Ovary (tissue), 7 donors: ENCODE measurements at regions not wholly inside any gene's neighbourhood (a gene's known extent, or its start where the extent isn't known, plus 50 kb on each side); places are given as distances from the start of the nearest gene placed in this dataset.

Experiments
- DNase-seq, 5 donors: peaks; one replicate each; pipeline ENCODE4 v3.0.0-alpha.2; 2019 to 2020
- H3K27ac ChIP-seq, 2 donors: fragments of 200-600 bp; one replicate each; pipeline versions ENCODE4 v1.5.1 to v1.8.0; 2019 to 2022
- H3K27me3 ChIP-seq: fragments of 200-600 bp; one replicate; pipeline ENCODE4 v1.8.0; 2022
- H3K36me3 ChIP-seq: fragments of 200-600 bp; sonication (generic); one replicate; pipeline ENCODE4 v1.5.1; 2019
- H3K4me1 ChIP-seq: one replicate; pipeline ENCODE4 v1.8.1; 2013; ENCODE audit warnings: mild to moderate bottlenecking, moderate library complexity; ENCODE audit not compliant: insufficient read depth
- H3K4me3 ChIP-seq: fragments of 200-600 bp; sonication (generic); one replicate; pipeline ENCODE4 v1.5.1; 2017
- H3K9me3 ChIP-seq, 2 donors: fragments of 200-600 bp in 1 of 2; sonication (generic) in 1 of 2; one replicate each; pipeline versions ENCODE4 v1.5.1 to v1.8.1; 2013 to 2019; ENCODE audit warnings: mild to moderate bottlenecking in 1 of 2, moderate library complexity in 1 of 2
- EP300 ChIP-seq: sonication (generic); formaldehyde crosslinking; IDR thresholded peaks from one replicate; pipeline ENCODE4 v1.6.1; 2017; ENCODE audit warnings: antibody characterized with exemption
- POLR2A ChIP-seq: fragments of 450-650 bp; IDR thresholded peaks from one replicate; pipeline ENCODE4 v1.6.1; 2017; ENCODE audit warnings: antibody characterized with exemption, mild to moderate bottlenecking, moderate library complexity
- WGBS, 3 donors: extraction: QIAGEN DNeasy Blood & Tissue Kit in 1 of 3; methylation state at CpG; one replicate each; pipeline versions ENCODE4 v1.1.5 to v1.1.7; 2013 to 2017; 5-methylcytosine and 5-hydroxymethylcytosine counted together
- intact Hi-C, 4 donors: fragments of 100-400 bp; cut with DNase I; formaldehyde crosslinking; loops; one replicate each; pipeline versions ENCODE4 v1.11.0 to v1.15.1; 2022 to 2023
- TF ChIP-seq, protein P1 (sequence below), 3 donors: fragments of 450-650 bp in 2 of 3; fragments of 200-600 bp in 1 of 3; IDR thresholded peaks; one replicate each; pipeline versions ENCODE4 v1.5.1 to v1.8.0; 2016 to 2022; ENCODE audit warnings: antibody characterized with exemption in 3 of 3, mild to moderate bottlenecking in 1 of 3
- donor health status: DM: no; HTN: no; CAD: no; lungs with moderate emphysema.
- donor health status: DM: no; HTN: no; CAD: no.
- donor health status: Bipolar disorder and iron deficiency.
- donor health status: DM: no; HTN: no; CAD: no.
- donor health status: DM: yes; HTN: yes; CAD: no.

GRCh38 chr9:23160952-23161469, 665.0 kb downstream of the ELAVL2 start:
- TF ChIP-seq, protein P1, sequence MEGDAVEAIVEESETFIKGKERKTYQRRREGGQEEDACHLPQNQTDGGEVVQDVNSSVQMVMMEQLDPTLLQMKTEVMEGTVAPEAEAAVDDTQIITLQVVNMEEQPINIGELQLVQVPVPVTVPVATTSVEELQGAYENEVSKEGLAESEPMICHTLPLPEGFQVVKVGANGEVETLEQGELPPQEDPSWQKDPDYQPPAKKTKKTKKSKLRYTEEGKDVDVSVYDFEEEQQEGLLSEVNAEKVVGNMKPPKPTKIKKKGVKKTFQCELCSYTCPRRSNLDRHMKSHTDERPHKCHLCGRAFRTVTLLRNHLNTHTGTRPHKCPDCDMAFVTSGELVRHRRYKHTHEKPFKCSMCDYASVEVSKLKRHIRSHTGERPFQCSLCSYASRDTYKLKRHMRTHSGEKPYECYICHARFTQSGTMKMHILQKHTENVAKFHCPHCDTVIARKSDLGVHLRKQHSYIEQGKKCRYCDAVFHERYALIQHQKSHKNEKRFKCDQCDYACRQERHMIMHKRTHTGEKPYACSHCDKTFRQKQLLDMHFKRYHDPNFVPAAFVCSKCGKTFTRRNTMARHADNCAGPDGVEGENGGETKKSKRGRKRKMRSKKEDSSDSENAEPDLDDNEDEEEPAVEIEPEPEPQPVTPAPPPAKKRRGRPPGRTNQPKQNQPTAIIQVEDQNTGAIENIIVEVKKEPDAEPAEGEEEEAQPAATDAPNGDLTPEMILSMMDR (IDR thresholded peaks at IDR 0.05): no peak
- TF ChIP-seq EP300 (no peak), POLR2A (no peak)
- no peak overlapping the region for H3K27ac ChIP-seq
- H3K4me3 ChIP-seq: no peak overlapping the region
- H3K4me1 ChIP-seq: no peaks in the 10 kb centered on the region
- 89 to 94% (median 91%) methylated on average over 1 of the region's 1 CpG for WGBS, 3 donors
- intact Hi-C loops: no loop called here
- H3K9me3 ChIP-seq: no peaks in the 10 kb centered on the region
- H3K36me3 ChIP-seq: no peaks in the 10 kb centered on the region
- no peak for DNase-seq
- no peaks in the 10 kb centered on the region for H3K27me3 ChIP-seq

- 84 to 92% (median 90%) methylated on average over 3 of the region's 3 CpGs for WGBS, 3 donors
- Histone ChIP-seq H3K36me3 (no peaks in the 10 kb centered on the region), H3K9me3 (no peaks in the 10 kb centered on the region), H3K27me3 (no peaks in the 10 kb centered on the region), H3K4me1 (no peaks in the 10 kb centered on the region), H3K27ac (no peak overlapping the region), H3K4me3 (no peak overlapping the region)
- intact Hi-C loops: no loop called here
- TF ChIP-seq POLR2A: no peak
- TF ChIP-seq, protein P1 (IDR thresholded peaks at IDR 0.05): no peak
- TF ChIP-seq EP300: no peak
- DNase-seq: no peak
These were observed 663.3 kb downstream of the ELAVL2 start for GRCh38 chr9:23162789-23163188.

- H3K4me3 ChIP-seq: no peak overlapping the region
- DNase-seq: no peak
- no peaks in the 10 kb centered on the region for H3K27me3 ChIP-seq
- no peak overlapping the region for H3K27ac ChIP-seq
- intact Hi-C loops: no loop called here
- TF ChIP-seq EP300: no peak
- TF ChIP-seq, protein P1 (IDR thresholded peaks at IDR 0.05): no peak
- no peak for TF ChIP-seq POLR2A
- H3K4me1 ChIP-seq: no peaks in the 10 kb centered on the region
- H3K9me3 ChIP-seq: no peaks in the 10 kb centered on the region
- no peaks in the 10 kb centered on the region for H3K36me3 ChIP-seq
These were observed 654.6 kb downstream of the ELAVL2 start for GRCh38 chr9:23171479-23171878.

DNA sequence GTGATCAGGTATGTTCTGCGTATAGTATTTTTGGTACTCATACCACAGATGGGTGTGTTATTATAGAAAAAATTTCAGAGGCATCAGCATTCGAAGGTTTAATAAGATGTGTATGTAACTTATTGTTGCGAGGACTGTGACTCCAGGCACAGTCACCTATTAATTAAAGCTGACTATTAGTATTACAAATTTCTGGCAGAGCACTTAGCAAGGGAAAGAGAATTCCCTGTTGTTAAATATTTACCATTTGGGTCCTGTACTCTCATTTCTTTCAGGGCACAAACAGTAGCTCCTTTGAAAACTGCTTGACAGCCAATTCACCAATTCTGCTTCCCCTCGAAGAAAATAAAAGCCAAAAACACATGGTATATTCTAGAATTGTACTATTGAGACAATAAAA, 653.8 kb downstream of the ELAVL2 start:
- no peaks in the 10 kb centered on the region for H3K9me3 ChIP-seq
- H3K27me3 ChIP-seq: no peaks in the 10 kb centered on the region
- TF ChIP-seq EP300: no peak
- TF ChIP-seq POLR2A: no peak
- TF ChIP-seq, protein P1 (IDR thresholded peaks at IDR 0.05): no peak
- 86 to 90% (median 89%) methylated on average over 4 of the region's 4 CpGs for WGBS, 3 donors
- H3K4me1 ChIP-seq: no peaks in the 10 kb centered on the region
- H3K27ac ChIP-seq: no peak overlapping the region
- no peak for DNase-seq
- no peaks in the 10 kb centered on the region for H3K36me3 ChIP-seq
- no peak overlapping the region for H3K4me3 ChIP-seq
- intact Hi-C loops: no loop called here
